Transverse colon (tissue), 3 donors: ENCODE measurements at regions not wholly inside any gene's neighbourhood (a gene's known extent, or its start where the extent isn't known, plus 50 kb on each side); places are given as distances from the start of the nearest gene placed in this dataset.

Experiments
- CTCF ChIP-seq, 5 experiments: fragments of 200-600 bp in 3 of 5; fragments of 450-650 bp in 2 of 5; sonication (generic) in 3 of 5; IDR thresholded peaks; 1 replicate in 2 of 5; 2 replicates in 3 of 5; pipeline ENCODE4 v1.5.1; 2016 to 2017; ENCODE audit warnings: antibody characterized with exemption in 5 of 5, inconsistent platforms in 3 of 5, mild to moderate bottlenecking in 2 of 5, moderate library complexity in 1 of 5
- EP300 ChIP-seq: sonication (generic); formaldehyde crosslinking; IDR thresholded peaks from one replicate; pipeline ENCODE4 v1.6.1; 2017; ENCODE audit warnings: antibody characterized with exemption, low read depth

- TF ChIP-seq CTCF (IDR thresholded peaks at IDR 0.05) (no peak), EP300 (no peak)
Measured at GRCh38 chr5:73284220-73284795, 111.3 kb downstream of the TMEM174 start.
